H1 (cell line): ENCODE measurements at regions not wholly inside any gene's neighbourhood (a gene's known extent, or its start where the extent isn't known, plus 50 kb on each side); places are given as distances from the start of the nearest gene placed in this dataset.

Experiments used
- CHD2 ChIP-seq: IDR thresholded peaks from 2 replicates; pipeline ENCODE4 v1.6.1; 2012; ENCODE audit warnings: low read length, improper control_type of control experiment
- KDM1A ChIP-seq: fragments of 200-600, 300-600 bp; sonication (generic); IDR thresholded peaks from 2 replicates; pipeline ENCODE4 v1.7.1; 2016; ENCODE audit warnings: mild to moderate bottlenecking, low read length, borderline replicate concordance
- RAD21 ChIP-seq, 2 experiments: IDR thresholded peaks in 1 of 2; conservative IDR thresholded peaks in 1 of 2; 2 replicates each; pipeline ENCODE4 v1.6.1; 2011; ENCODE audit warnings: low read depth in 2 of 2, low read length in 2 of 2, improper control_type of control experiment in 1 of 2, inconsistent platforms in 1 of 2, mild to moderate bottlenecking in 1 of 2, moderate library complexity in 1 of 2
- TF ChIP-seq, protein P1 (sequence below), 3 experiments: IDR thresholded peaks; 1 replicate in 2 of 3; 2 replicates in 1 of 3; pipeline versions ENCODE4 v1.5.1 to v1.6.1; 2011; ENCODE audit warnings: low read length in 3 of 3, mild to moderate bottlenecking in 3 of 3, inconsistent platforms in 2 of 3, low read depth in 1 of 3, moderate library complexity in 1 of 3; ENCODE audit not compliant: insufficient read depth in 1 of 3; ENCODE audit errors: control extremely low read depth in 1 of 3

DNA sequence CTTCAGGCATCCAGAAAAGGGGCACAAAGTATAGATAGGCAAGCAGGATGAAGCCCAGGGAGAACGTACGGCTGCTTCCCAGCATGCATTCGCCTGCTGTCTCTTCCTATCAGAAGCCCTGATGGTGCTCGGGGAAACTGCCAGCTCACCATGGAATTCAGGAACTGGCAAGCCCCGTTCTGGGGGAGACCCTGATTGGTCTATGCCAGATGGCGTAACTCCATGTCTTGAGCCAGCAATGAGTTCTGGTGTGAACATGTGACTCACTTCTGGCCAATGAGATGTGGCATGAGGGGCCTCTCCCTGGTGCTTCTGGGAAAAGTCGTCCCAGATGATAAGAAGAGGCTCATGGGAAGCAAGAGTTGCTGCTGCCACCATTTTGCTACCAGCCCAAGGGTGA lies 270.8 kb downstream of the BCL11B start (continued):
- TF ChIP-seq, protein P1, sequence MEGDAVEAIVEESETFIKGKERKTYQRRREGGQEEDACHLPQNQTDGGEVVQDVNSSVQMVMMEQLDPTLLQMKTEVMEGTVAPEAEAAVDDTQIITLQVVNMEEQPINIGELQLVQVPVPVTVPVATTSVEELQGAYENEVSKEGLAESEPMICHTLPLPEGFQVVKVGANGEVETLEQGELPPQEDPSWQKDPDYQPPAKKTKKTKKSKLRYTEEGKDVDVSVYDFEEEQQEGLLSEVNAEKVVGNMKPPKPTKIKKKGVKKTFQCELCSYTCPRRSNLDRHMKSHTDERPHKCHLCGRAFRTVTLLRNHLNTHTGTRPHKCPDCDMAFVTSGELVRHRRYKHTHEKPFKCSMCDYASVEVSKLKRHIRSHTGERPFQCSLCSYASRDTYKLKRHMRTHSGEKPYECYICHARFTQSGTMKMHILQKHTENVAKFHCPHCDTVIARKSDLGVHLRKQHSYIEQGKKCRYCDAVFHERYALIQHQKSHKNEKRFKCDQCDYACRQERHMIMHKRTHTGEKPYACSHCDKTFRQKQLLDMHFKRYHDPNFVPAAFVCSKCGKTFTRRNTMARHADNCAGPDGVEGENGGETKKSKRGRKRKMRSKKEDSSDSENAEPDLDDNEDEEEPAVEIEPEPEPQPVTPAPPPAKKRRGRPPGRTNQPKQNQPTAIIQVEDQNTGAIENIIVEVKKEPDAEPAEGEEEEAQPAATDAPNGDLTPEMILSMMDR (IDR thresholded peaks at IDR 0.05; ENCODE audit: control extremely low read depth in 1 of 3, insufficient read depth in 1 of 3, low read depth in 1 of 3, low read length in 3 of 3) = no peak
- TF ChIP-seq RAD21 (IDR thresholded peaks at IDR 0.05 in 1 of 2, conservative IDR thresholded peaks at IDR 0.05 in 1 of 2; ENCODE audit: low read depth in 2 of 2, low read length in 2 of 2) (no peak), KDM1A (no peak), CHD2 (no peak)
